GM18520 (cell line): ENCODE measurements at regions not wholly inside any gene's neighbourhood (a gene's known extent, or its start where the extent isn't known, plus 50 kb on each side); places are given as distances from the start of the nearest gene placed in this dataset.

Experiments used
- ATAC-seq: cut with Tn5 transposase; IDR thresholded peaks from one replicate; pipeline ENCODE4 v1.9.1; 2021; ENCODE audit not compliant: unreplicated experiment

DNA sequence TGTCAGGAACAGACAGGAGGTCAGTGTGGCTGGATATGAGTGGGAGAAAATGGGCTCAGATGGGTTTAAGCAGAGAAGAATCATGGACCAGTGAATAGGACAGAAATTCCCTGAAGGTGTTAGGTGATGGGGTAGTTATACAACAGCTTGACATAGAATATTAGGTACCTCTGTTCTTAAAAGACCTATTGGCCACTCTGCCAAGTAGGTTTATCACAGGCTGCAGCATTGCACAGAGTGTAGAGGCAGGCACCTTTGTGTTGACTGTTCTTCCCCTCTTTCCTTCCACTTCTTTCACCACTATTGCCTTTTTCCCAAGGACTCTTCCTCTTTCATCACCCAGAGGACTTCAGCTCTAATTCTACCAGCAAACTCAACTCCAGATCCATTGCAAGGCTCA lies 274.4 kb downstream of the CDCA7 start:
- ATAC-seq: no peak

GRCh38 chr2:173630425-173631126 lies 275.9 kb downstream of the CDCA7 start:
- no peak for ATAC-seq

GRCh38 chr2:173631127-173631460 lies 276.4 kb downstream of the CDCA7 start:
- ATAC-seq: no peak

- no peak for ATAC-seq
Measured at GRCh38 chr2:173644146-173644545, 289.5 kb downstream of the CDCA7 start.

DNA sequence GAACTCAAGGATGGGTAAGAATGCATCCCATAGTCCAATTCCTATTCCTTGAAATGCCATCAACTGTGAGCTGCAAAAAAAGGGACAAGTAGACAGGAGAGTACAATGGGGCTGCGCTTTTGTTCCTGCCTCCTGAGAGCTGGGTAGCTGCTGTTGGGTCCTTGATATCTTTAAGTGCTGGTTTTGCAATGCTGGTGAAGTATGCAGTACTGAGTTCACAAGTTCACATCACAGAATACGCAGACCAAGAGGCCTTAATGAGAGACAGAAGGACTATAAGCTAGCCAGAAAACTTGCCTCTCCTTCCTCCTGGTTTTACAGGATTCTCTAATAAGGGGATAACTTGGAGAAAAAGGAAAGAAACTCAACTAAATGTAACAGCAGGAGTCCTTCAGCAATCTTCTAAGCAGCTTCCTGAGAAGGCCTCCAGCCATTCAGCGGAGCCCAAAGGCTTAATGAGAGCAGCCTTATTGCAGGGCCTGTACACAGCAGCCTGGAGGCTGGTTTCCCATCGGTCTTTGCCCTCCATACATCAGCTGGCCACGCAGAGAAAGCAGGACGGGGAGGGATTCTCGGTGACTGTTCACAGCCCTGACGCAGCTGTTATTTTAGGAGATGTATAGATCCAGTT lies 293.1 kb downstream of the CDCA7 start:
- ATAC-seq: no peak

DNA sequence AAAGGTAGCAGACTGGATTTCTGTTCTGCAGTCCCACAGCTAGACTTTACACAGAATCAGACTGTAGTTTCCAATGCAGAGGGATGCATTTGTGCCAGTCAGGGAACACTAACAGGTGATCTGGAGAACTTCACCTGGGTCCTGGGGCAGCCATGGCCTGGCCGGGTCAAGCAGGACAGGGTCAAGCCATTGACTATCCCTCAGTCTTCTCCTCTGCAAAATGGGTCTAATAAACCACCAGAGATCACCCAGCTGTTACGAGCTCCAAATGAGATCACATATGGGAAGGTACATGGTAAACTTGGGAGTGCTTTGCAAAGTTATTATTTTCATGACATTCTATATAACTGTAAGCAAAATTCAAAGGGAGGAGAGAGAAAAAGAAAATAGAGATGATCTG lies 294.1 kb downstream of the CDCA7 start:
- ATAC-seq: no peak

- no peak for ATAC-seq
Measured at GRCh38 chr2:173649527-173650219, 295.0 kb downstream of the CDCA7 start.

DNA sequence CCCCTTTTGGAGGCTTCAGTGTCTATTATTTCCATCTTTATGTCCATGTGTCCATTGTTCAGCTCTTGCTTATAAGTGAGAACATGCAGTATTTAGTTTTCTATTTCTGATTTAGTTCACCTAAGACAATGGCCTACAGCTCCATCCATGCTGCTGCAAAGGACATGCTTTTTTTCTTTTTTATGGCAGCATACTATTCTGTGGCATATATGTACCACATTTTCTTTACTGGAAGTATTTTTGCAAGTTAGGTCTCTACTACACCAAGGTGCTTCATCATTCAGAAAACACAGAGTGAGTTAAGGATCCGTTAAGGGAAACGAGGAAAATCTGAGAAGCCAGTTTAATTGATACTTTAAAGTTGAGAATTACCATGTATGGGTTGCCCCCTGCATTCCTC lies 297.2 kb downstream of the CDCA7 start:
- ATAC-seq: no peak

DNA sequence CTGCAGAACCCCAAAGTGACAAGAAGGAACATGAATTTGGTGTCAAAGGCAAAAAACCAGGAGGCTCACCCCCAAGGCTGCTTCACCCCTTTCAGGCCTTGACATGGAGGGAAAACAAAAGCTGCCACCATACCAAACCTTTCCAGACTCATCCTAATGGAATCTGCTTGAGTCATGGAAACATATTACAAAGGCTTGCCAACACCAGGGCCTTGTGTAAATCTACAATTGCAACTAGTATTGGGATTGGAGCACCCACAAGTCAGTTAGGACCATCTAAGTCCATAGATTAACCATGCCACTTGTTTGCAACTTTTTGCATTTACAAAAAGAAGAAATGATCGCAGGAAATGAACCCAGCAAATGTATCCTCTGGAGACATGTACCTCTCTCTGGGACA lies 297.6 kb downstream of the CDCA7 start:
- no peak for ATAC-seq

- ATAC-seq: no peak
Measured at GRCh38 chr2:173652767-173653431, 298.2 kb downstream of the CDCA7 start.

- ATAC-seq: no peak
Measured at GRCh38 chr2:173653432-173653805, 298.7 kb downstream of the CDCA7 start.

DNA sequence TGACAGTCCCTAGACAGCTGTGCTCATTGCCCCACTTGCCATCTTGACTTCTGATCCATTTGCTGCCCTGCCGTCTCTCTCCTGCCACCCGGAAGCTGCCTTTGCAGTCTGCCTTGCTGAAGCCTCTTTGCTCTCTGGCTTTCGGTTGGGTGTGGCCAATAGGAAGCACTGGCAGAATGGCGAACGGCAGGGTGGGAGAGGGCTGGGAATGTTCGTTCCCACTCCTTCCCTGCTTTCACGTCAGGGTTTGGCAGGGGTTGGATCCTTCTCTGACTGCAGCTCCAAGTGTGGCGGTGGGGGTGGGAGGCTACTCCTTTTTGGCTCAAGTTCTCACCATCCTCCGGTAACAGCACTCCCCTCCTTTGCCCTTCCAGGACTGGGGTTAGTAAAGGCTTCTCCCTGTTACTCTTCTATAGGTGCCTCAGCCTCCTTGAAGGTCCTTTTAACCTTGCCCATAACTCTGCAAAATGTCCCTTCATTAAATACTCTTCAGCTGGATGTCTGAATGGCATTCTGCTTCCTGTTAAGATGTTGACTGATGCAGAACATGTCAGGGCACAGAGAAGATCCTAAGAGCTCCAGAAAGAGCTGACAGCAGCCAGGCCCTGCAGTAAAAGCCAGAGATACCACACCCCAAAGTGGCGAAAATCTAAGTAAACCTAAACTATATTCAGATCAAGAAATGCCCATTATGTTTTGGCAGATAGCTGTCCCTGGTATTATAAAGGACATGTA lies 299.7 kb downstream of the CDCA7 start:
- no peak for ATAC-seq

GRCh38 chr2:173654896-173655265 lies 300.2 kb downstream of the CDCA7 start:
- ATAC-seq: no peak

GRCh38 chr2:173656086-173656485 lies 301.4 kb downstream of the CDCA7 start:
- ATAC-seq: no peak

DNA sequence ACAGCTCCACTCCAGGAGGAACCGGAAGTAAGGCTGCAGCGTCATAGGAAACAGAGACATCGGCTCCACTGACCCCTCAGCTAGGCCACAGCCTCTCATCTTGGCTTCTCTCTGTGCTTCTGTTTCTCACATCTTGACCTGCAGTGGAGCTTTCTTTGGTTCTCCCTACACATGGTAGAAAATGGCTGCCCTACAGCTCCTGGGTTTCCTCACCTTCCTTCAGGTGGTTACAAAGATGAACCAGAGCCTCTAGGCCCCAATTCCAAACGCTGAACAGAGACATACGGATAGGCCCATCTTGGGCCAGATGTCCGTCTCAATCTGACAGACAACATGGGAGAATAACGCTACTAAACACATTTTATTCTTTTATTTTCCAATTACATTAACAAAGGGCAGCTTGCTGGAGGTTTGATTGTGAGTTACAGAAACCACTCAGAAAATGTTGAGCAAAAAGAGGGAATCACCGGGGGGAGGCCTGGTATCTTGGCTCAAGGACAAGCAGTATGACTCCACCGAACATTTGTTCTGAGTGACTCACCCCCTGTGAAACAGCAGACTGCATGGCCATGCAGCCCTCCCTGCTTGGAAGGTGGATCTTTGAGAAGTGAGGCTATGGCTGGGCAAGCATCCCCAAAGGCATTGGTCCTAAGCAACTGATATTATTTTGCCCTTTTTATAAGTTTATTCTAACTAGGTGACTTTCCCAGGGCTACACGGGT lies 303.5 kb downstream of the CDCA7 start:
- ATAC-seq: no peak

- ATAC-seq: no peak
Measured at GRCh38 chr2:173658946-173659371, 304.3 kb downstream of the CDCA7 start.

DNA sequence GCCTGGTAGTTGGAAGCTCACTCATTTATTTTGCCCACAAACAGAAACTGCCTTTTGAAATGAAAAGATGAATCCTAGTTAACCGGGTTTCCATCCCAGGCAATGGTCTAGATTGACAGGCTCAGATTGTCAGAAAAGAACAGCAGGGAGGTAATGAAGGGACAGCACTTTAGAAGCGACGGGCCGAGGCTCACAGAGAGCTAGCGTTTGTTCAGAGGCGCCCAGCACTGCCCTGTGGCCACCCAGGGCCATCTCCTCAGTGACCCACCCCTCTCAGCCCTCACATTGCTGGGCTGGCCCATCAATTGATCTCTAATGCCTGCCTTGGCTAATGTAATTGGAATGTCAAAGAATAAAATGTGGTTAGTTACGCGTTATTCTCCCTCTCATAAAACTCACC lies 304.8 kb downstream of the CDCA7 start:
- no peak for ATAC-seq

DNA sequence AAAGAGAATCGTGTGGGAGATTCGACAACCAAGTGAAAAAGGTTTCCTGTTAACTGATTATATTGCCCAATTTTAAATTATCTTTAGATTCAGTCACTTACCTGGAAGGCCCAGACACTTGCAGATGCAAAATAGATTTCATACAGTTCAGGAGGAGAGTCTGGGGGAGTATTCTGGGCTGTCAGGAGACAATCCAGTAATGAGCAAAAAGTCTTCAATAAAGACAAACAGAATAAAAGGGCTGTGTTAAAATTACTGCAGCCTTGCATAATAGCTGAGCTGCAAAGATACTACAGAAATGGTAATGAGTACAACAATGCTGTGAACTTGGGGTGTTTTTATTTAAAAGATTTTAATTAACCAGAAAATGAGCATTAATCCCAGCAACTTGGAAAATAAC lies 303.6 kb downstream of the SP3 start:
- ATAC-seq: no peak

DNA sequence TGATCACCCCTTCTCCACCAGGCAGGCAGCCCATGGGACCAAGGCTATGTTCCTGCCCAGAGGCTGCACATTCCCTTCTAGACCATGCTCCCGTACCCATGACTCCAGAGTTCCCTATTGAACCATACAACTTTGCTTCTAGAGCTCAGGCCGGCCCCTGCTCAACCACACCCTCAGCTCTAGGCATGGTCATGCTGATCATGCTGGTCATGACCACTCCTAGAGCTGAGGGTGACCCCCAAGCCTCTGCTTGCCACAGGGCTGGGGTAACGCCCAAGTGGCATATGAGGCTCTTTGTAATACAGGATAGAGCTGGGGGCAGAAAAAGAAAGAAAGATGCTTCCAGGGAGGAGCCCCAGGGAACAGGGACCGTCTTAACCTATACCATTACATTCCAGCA lies 301.8 kb downstream of the SP3 start:
- ATAC-seq: no peak

DNA sequence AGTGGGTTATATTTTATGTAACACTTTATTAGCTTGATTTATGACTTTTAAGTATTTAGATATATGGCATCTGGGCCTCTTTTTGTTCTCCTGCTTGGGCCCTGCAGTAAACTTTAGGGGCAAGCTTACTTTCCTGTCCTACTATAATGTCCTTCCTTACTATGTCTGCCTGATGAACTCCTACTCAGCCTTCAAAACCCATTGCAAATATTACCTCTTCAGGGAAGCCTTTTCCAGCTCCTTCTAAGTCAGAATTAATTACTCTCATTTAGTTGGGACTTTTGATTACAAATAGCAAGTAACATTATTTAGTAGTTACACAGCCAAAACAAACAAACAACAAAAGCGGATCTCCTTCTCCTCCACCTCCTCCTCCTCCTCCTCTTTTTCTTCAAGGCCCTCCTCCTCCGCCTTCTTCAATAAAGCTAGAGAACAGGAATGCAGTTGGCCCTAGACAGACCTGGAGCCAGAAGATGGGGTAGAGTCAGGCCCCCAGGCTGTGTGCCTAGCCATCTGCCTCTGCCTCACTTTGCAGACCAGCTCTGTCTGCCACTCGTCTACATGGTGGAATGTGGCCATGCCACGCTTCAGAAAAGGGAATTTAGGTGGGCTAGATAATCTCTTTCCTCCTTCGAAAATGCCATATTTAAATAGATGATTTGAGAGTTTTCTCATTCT lies 301.2 kb downstream of the SP3 start:
- ATAC-seq: no peak
